HG03025 (cell line): ENCODE measurements at regions not wholly inside any gene's neighbourhood (a gene's known extent, or its start where the extent isn't known, plus 50 kb on each side); places are given as distances from the start of the nearest gene placed in this dataset.
"Not testable (repeated sequence)": the region's sequence is repeated elsewhere in the genome, so short reads cannot be mapped to it uniquely, and the experiment has no call there.

ENCODE experiments used
- ATAC-seq: cut with Tn5 transposase; IDR thresholded peaks from one replicate; pipeline ENCODE4 v1.9.1; 2021; ENCODE audit warnings: mild to moderate bottlenecking, moderate library complexity; ENCODE audit not compliant: unreplicated experiment, low FRiP score

DNA sequence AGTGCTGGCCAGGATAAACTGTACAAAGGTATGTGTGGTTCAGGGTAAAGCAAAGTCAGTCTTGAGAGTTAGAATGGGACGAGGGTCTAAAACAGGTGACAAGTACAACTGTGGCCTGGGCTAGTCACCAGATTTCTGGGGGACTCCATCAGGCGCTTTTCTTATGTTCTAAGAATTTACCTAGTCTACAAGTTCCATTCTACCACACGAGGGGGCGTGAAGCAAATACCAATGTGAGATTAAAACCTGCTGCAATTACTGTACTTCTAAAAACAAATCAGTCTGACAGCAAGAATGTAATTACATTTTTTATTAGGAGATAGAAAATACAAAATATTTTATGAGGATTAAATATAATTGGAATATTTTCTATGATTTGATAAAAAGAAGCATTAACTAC is 146.5 kb downstream of the ALOX5 start:
- no peak for ATAC-seq

GRCh38 chr10:45518741-45519140 is 144.7 kb downstream of the ALOX5 start:
- no peak for ATAC-seq

GRCh38 chr10:45515630-45516029 is 141.6 kb downstream of the ALOX5 start:
- ATAC-seq, result no peak

DNA sequence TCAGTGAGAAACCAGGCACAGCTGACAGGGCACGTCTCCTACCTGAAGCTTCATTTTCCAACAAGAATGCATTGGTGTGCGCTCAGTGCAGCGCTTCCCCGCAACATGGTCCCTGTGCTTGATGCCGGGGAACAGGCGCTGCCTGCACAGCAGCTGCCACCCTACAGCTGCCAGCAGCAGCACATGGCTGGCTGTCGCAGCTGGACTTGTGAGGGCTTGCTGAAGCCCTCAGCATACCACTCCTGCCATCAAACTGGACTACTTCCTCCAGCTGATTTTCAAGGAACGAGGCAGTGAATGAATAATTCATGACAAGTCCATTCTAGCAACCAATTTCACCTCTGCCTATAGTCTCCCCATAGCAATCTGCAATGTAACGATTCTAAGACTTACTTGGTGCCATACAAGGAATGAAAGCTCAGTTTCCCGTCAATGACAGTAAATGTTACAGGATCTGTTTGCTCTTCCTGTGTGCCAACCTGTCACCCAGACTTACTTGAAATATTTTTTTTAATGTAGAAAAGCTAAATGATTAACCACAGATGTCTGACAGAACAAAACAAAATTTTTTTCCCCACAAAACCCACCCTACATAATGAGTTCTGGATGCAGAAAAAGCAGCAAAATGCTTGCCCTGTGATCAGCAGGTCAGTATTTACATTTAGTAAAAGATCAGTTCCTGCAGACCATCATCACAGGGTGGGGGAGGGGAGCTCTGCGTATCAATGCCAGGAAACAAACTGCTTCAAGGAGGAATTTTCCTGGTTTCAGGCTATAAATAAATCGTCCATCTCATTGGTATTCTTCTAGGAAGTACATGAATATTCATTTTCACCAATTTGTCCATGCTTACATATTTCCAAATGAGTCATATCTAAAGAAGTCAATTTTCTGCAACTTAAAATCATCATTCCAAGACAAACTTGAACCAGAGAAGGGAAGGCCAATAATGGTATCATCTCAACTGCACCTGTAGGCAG is 140.6 kb downstream of the ALOX5 start:
- no peak for ATAC-seq

DNA sequence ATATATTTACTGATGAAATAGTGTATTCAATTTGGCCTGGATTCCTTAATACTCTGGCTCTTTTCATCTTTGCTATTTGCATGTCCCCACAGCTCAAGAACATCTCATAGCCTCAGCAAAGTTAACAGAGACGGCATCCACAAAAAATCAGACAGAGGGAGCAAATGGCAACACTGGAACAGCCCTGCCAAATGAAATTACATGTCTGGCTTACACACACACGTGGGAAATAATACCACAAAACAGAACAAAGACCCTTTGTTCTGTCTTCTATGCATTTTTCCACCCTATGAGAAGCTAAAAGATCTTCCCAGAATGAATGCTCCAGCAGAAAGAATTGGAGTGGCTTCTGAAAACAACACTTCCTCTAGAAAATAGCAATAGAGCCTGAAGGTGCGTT is 139.5 kb downstream of the ALOX5 start:
- no peak for ATAC-seq

- not testable (repeated sequence) for ATAC-seq
Measured at GRCh38 chr10:45511926-45512325, 137.9 kb downstream of the ALOX5 start.

GRCh38 chr10:45509491-45509890 is 135.5 kb downstream of the ALOX5 start:
- ATAC-seq, result no peak

- ATAC-seq, result no peak
Measured at GRCh38 chr10:45505311-45505710, 131.3 kb downstream of the ALOX5 start.

DNA sequence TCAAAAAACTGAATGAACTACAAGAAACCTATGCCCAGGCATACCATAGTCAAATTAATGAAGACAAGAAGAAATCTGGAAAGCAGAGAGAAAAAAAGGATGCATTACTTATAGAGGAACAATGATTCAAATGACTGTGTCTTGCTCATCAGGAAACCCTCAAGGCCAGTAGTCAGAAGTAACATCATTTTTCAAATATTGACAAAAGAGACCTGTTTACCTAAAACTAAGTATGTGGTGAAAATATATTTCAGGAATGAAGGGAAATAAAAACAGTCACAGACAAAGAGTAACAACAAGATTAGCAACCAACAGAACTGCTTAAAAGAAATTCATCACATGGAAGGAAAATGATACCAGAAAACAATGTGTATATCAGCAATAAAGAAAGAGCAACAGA is 128.4 kb downstream of the ALOX5 start:
- no peak for ATAC-seq

DNA sequence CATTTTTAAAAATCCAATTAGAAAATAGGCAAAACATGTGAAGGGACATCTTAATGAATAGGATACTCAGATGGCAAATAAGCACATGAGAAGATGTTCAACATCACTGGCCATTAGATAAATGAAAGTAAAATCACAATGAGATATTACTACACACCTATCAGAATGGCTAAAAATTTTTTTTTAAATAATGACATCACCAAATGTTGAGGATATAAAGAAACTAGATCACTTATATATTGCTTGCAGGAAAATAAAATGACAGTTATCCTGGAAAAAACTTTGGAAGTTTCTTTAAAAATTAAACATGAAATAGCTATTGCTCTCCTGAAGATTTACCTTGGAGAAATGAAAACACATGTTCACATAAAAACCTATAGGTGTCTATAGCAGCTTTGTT is 127.8 kb downstream of the ALOX5 start:
- no peak for ATAC-seq

GRCh38 chr10:45500798-45501197 is 126.8 kb downstream of the ALOX5 start:
- no peak for ATAC-seq

GRCh38 chr10:45500304-45500703 is 126.3 kb downstream of the ALOX5 start:
- no peak for ATAC-seq

- ATAC-seq, result no peak
Measured at GRCh38 chr10:45495438-45496152, 121.6 kb downstream of the ALOX5 start.
